Astrocyte (in vitro differentiated cells and primary cell): ENCODE measurements at regions not wholly inside any gene's neighbourhood (a gene's known extent, or its start where the extent isn't known, plus 50 kb on each side); places are given as distances from the start of the nearest gene placed in this dataset.

Experiments
- CTCF ChIP-seq: IDR thresholded peaks from 2 replicates; pipeline ENCODE4 v1.5.1; 2011; ENCODE audit warnings: low read depth, mild to moderate bottlenecking, inconsistent platforms, low read length, moderate library complexity; ENCODE audit not compliant: insufficient read depth
- EZH2 ChIP-seq: IDR thresholded peaks from 2 replicates; pipeline ENCODE4 v1.6.1; 2012; ENCODE audit warnings: mild to moderate bottlenecking, low read length, inconsistent platforms; ENCODE audit not compliant: insufficient read depth

- TF ChIP-seq CTCF (no peak), EZH2 (no peak)
Measured at GRCh38 chr10:6306917-6307316, 104.2 kb downstream of the PFKFB3 start.
